Ishikawa (cell line): ENCODE measurements at regions not wholly inside any gene's neighbourhood (a gene's known extent, or its start where the extent isn't known, plus 50 kb on each side); places are given as distances from the start of the nearest gene placed in this dataset.

ENCODE experiments used
- CREB1 ChIP-seq: IDR thresholded peaks from 2 replicates; pipeline ENCODE4 v1.6.1; 2012; ENCODE audit warnings: low read depth
- EGR1 ChIP-seq: IDR thresholded peaks from 2 replicates; pipeline ENCODE4 v1.6.1; 2012
- EP300 ChIP-seq: IDR thresholded peaks from 2 replicates; pipeline ENCODE4 v1.6.1; 2012; ENCODE audit warnings: borderline replicate concordance
- FOXM1 ChIP-seq: IDR thresholded peaks from 2 replicates; pipeline ENCODE4 v1.6.1; 2012; ENCODE audit warnings: low read depth, borderline replicate concordance
- MAX ChIP-seq: IDR thresholded peaks from 2 replicates; pipeline ENCODE4 v1.6.1; 2012
- NFIC ChIP-seq: IDR thresholded peaks from 2 replicates; pipeline ENCODE4 v1.6.1; 2012
- RAD21 ChIP-seq: IDR thresholded peaks from 2 replicates; pipeline ENCODE4 v1.6.1; 2012; ENCODE audit warnings: low read depth
- REST ChIP-seq: IDR thresholded peaks from 2 replicates; pipeline ENCODE4 v1.6.1; 2012; ENCODE audit warnings: low read depth, mild to moderate bottlenecking
- TAF1 ChIP-seq: IDR thresholded peaks from 2 replicates; pipeline ENCODE4 v1.6.1; 2012; ENCODE audit warnings: low read depth, mild to moderate bottlenecking
- TEAD4 ChIP-seq: IDR thresholded peaks from 2 replicates; pipeline ENCODE4 v1.6.1; 2012
- USF1 ChIP-seq: IDR thresholded peaks from 2 replicates; pipeline ENCODE4 v1.6.1; 2012
- YY1 ChIP-seq: IDR thresholded peaks from 2 replicates; pipeline ENCODE4 v1.6.1; 2012; ENCODE audit warnings: low read depth
- ZBTB7A ChIP-seq: IDR thresholded peaks from 2 replicates; pipeline ENCODE4 v1.6.1; 2012; ENCODE audit warnings: low read depth

GRCh38 chr2:6287406-6287805, 578.3 kb downstream of the CMPK2 start:
- TF ChIP-seq REST (no peak), TAF1 (no peak), FOXM1 (no peak), MAX (no peak), RAD21 (no peak), NFIC (no peak), EP300 (no peak), TEAD4 (no peak), USF1 (no peak), EGR1 (no peak), CREB1 (no peak), ZBTB7A (no peak), YY1 (no peak)
